HG03342 (cell line): ENCODE measurements at regions not wholly inside any gene's neighbourhood (a gene's known extent, or its start where the extent isn't known, plus 50 kb on each side); places are given as distances from the start of the nearest gene placed in this dataset.

Source experiments
- ATAC-seq: cut with Tn5 transposase; IDR thresholded peaks from one replicate; pipeline ENCODE4 v1.9.1; 2021; ENCODE audit warnings: mild to moderate bottlenecking, moderate library complexity; ENCODE audit not compliant: unreplicated experiment

GRCh38 chr6:163971841-163972838, 557.6 kb downstream of the QKI start:
- no peak for ATAC-seq

- no peak for ATAC-seq
These were observed 556.5 kb downstream of the QKI start for GRCh38 chr6:163970846-163971564.

GRCh38 chr6:163965426-163966348, 551.2 kb downstream of the QKI start:
- ATAC-seq = no peak

DNA sequence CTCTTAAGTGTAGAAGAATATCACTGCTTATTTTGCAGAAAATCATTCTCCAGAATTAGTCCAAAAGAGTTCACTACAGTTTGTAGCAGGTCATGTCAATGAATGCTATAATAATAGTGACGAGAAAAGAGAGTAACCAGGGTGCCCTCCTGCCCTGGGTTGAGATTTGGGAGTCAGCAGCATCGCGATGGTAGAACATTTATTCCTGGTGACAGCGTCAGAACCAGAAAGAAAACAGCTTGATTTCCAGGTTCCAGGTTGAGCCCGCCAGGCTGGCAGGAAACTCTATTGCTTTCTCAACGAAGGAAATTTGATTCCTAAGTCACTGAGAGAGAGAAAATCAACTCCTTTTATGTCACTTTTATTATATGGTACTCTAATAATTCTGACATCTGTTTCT, 550.3 kb downstream of the QKI start:
- ATAC-seq = no peak

DNA sequence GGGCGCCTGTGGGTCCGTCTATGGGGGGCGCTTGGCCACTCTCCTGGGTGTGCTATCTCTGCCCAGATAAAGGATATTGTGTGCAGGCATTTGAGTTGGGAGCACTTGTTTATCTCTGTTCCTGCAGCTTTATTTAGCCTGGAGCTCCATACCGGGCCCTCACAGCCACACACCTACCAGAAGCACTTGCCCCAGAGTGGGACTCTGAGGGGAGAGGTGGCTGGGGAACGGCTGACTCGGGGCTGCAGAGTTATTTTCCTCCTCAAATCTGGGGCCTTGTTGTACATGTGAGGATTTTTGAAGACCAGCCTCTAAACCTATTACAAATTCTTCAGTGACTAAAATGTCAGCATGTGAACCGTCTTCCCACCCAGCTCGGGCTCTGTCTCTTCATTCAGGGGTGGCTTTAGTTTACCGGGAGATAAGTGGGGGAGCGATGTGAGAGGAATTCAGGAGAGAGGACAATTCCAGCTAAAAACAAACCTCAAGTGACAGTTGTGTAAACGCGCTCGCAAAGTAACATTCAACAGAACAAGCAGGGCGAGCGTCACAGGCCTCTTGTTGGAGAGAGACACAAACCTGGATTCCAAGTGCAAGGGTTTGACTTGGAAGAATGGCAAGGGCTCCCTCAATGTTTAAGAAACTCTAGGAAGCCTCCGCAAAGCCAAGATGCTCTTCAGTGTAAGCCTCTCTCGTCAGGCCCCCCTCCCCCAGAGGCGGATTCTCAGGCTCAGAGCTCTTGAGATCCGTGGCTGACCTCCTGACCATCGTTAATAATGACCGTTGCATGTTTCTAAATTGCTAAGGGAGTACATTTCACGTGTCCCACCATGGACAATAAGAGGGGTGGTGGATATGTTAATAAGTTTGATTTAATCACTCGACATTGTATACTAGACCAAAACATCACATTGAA, 548.9 kb downstream of the QKI start:
- no peak for ATAC-seq

GRCh38 chr6:163962627-163963117, 548.2 kb downstream of the QKI start:
- no peak for ATAC-seq

DNA sequence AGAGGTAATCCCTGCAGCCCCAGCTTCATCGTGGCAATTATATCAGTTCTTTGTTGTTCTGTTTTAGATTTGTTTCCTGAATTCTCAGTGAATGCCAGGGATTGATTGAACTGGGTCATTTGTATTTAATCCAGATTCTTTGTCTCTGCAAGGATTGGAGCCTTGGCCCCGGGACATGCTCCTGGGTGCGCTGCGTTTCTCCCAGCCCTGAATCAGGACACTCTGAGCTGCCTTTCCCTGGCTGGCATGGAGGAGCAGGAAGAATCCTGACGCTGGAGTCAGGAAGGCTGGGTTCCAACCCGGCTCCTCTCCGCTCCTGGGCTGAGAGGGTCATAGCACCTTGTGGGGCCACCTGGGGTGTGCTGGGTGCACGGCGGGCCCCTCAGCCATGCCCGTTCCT, 545.6 kb downstream of the QKI start:
- ATAC-seq = no peak

GRCh38 chr6:163958646-163959045, 544.1 kb downstream of the QKI start:
- no peak for ATAC-seq

DNA sequence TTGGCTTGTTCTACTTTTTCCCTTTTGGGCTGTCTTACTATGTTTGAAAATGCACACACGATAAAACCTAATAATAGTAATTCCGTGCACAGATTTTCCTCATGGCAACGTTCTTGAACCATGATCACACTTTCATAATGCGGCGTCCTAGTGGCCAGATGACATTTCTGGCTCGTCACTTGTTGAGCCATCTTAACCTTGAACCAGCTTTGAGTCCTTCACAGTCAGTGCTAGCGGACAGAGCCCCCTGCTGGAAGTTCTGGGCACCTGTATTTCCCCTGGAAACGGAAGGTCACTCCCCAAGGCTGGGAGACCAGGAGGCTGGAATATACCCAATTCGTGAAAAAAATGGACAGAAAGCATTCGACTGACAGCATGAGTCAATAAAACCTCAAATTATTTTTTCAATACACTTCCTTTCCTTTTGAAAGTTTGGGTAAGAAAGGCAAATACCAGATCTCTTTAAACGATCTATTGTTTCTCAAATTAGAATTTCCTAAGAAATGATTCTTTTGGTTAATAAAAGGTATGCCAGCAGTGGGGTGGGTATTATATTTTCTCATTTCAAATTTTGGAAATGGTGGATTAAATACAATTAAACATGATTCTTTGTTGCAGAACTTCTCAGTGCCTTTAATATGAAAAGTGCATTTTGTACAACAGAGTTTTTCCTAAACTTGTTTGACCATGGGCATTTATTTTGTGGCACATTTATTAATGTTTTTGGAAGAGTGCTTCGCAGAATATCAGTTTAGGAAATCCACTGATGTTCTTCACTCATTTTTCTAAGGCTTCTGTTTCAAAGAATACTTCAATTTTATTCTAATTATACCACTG, 542.3 kb downstream of the QKI start:
- peak; percentile 98 for ATAC-seq

DNA sequence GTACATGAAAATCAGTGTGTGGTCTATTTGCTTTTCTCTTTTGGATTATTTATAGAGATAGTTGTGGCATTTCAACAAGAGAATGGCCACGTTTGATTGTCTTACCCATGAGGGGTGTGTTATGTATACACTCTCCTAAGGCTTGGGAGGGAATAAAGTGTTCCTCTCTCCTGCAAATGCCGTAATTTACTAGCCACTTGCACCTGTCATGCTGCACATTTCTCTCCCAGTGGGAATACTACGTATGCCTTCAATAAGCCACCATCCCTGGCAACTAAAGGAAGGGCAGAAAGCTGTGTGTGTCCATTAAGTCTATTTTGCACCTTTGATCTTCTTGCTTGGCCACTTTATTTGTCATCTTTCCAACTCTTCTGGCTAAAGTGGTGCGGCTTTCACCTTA, 541.2 kb downstream of the QKI start:
- ATAC-seq = no peak

GRCh38 chr6:163955096-163955495, 540.6 kb downstream of the QKI start:
- ATAC-seq = no peak

DNA sequence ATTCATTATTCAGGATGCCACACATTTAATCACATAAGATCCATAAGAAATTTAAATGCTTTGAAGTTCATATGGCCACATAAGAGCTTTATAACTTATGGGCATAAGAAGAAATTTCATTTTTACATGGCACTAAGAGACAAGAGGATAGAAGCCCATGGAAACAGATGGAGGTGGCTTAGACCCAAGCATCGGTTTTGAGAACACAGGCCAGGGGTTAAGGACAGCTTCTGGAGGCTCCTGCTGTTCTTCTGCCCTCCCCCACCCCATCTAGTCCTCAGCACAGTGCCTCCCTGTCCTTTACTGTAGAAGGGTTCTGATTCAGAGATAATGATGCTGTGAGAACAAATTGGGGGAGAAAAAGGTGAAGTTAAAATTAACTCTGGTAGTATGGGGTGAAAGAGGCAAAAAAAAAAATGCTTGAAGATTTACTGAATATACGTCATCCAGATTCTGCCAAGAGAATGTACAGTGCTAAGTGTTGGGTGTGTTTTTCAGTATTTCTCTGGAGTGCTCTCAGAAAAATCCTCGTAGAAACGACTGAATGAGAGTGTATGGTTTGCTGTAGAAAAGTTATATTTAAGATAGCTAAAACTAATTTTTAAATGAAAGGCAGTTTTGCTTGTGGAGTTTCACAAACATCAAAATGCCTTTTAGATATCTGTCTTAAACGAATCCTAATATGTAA, 539.7 kb downstream of the QKI start:
- ATAC-seq = no peak

DNA sequence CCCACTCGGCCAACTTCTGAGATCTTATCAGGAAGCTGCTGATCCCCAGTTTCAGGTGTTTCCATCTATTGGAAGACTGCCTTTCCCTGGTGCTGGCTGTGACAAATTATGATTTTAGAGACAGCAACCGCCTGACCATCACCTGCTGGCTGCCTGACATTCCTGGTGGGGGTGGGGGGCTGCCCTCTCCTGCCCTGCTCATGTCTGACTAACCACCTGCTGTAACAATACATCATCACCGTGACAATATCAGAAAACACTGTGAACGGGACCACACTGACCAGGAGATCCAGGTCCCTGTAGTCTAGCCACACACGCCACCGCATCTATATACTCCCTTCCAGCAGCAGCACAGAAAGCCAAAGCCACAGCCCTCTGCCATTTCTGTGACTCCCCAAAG, 537.5 kb downstream of the QKI start:
- no peak for ATAC-seq

GRCh38 chr6:163951326-163951725, 536.8 kb downstream of the QKI start:
- ATAC-seq = no peak

DNA sequence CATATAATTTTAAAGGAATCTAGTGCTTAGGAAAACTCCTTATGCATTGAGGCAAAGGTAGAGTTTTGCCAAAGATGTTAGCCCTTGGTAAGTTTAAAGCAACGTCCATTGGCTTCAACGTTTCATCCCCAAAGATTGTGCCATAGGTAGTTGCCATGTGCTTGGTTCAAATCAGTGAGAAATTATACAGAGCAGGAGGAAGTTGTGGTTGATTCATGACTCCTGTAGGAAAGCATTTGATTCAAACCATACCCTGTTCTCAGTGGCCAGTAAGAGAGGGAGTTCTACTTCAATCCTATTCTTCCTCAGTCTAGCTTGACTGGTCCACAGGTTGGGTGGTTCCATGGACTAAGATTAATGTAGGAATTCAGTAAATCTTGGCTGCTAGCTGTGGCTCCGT, 535.6 kb downstream of the QKI start:
- ATAC-seq = no peak

DNA sequence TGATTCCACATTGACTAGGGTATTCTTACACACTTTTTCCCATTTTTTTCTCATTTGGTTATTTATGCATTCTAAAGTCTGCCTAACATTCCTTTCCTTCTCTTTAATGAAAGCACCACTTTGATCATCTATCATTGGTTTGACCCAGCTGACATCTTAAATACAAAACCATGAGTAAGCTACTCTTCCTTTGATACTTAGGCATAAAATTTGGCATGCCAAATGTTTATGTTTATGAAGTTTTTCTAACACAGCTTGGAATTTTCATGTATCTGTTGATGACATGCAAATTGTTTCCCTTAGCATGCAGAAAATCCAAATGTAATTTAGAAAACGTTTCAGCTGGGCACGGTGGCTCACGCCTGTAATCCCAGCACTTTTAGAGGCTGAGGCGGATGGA, 534.9 kb downstream of the QKI start:
- no peak for ATAC-seq

- ATAC-seq = no peak
These were observed 533.7 kb downstream of the QKI start for GRCh38 chr6:163948250-163948649.

- ATAC-seq = no peak
These were observed 532.8 kb downstream of the QKI start for GRCh38 chr6:163947276-163947675.
